Activated T-helper 17 cell treated with anti-CD3 and anti-CD28 coated beads, Interleukin-2, amount 50 U/mL, for 72 hours (primary cell): ENCODE measurements at regions not wholly inside any gene's neighbourhood (a gene's known extent, or its start where the extent isn't known, plus 50 kb on each side); places are given as distances from the start of the nearest gene placed in this dataset.

Experiments
- ATAC-seq: fragments of 150-1000 bp; cut with Tn5 transposase; replicated peaks from 2 replicates; pipeline ENCODE4 v1.10.0; 2021; ENCODE audit warnings: mild to moderate bottlenecking, moderate library complexity
- H3K27ac Mint-ChIP-seq: one replicate; pipeline ENCODE4 v1.8.0; 2022; ENCODE audit warnings: mixed read lengths
- H3K27me3 Mint-ChIP-seq: one replicate; pipeline ENCODE4 v1.8.0; 2022; ENCODE audit warnings: mixed read lengths
- H3K36me3 Mint-ChIP-seq: one replicate; pipeline ENCODE4 v1.8.0; 2022; ENCODE audit warnings: low read depth, mild to moderate bottlenecking, mixed read lengths
- H3K4me1 Mint-ChIP-seq: one replicate; pipeline ENCODE4 v1.8.0; 2022; ENCODE audit warnings: mixed read lengths
- H3K4me3 Mint-ChIP-seq: one replicate; pipeline ENCODE4 v1.8.0; 2022; ENCODE audit warnings: mild to moderate bottlenecking, mixed read lengths
- H3K9me3 Mint-ChIP-seq: one replicate; pipeline ENCODE4 v1.8.0; 2022; ENCODE audit warnings: mixed read lengths

DNA sequence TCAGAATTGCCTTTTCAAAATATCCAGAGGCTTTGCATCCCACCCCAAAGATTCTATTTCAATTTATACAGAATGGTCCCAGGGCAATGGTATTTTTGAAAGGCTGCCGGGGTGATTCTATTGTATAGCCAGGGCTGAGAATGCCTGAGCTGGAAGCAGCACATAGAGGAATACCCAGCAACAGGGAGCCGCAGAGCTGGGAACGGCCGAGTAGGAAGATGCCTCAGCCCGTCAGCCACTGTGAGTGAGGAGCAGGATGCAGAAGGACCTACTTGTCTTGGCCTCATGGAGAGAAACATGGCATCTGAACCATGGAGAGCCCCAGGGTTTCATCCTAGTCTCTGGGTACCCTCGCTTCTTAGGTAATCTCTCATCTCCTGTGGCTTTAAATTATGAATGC lies 170.8 kb upstream of the FHL2 start:
- peaks cover 7% of the 10 kb centered on the region for H3K27me3 Mint-ChIP-seq
- H3K9me3 Mint-ChIP-seq = no peaks in the 10 kb centered on the region
- H3K4me1 Mint-ChIP-seq = peaks cover 10% of the 10 kb centered on the region
- no peak for ATAC-seq
- H3K4me3 Mint-ChIP-seq = no peak overlapping the region
- H3K36me3 Mint-ChIP-seq = no peaks in the 10 kb centered on the region
- H3K27ac Mint-ChIP-seq = no peak overlapping the region

DNA sequence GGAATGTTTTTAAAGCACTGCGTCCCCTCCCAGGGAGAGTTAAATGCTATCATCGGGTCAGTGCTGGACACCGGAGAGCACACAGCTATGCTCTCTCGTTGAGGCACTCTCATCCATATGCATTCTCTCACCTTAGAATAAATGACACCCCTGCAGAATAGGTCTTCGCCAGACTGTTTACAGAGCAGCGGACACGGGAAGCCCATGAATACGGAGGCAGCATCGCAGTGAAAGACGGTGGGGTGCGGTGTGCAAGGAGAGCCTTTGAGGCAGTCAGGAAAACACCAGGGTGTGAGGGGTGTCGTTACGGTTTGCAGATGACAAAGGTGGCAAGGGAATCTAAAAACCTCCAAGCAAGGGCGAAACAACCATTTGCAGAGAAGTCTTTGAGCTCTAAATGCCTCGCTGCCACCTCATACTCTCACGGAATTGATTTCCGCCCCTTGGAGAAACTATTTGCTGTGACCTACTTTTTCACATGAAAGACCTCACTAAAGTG lies 169.2 kb upstream of the FHL2 start:
- peak; percentile 39 for ATAC-seq
- peak overlapping the region; percentile 32 for H3K4me3 Mint-ChIP-seq
- no peak overlapping the region for H3K27ac Mint-ChIP-seq
- peaks cover 7% of the 10 kb centered on the region for H3K4me1 Mint-ChIP-seq
- H3K9me3 Mint-ChIP-seq = no peaks in the 10 kb centered on the region
- peaks cover 7% of the 10 kb centered on the region for H3K27me3 Mint-ChIP-seq
- H3K36me3 Mint-ChIP-seq = no peaks in the 10 kb centered on the region

DNA sequence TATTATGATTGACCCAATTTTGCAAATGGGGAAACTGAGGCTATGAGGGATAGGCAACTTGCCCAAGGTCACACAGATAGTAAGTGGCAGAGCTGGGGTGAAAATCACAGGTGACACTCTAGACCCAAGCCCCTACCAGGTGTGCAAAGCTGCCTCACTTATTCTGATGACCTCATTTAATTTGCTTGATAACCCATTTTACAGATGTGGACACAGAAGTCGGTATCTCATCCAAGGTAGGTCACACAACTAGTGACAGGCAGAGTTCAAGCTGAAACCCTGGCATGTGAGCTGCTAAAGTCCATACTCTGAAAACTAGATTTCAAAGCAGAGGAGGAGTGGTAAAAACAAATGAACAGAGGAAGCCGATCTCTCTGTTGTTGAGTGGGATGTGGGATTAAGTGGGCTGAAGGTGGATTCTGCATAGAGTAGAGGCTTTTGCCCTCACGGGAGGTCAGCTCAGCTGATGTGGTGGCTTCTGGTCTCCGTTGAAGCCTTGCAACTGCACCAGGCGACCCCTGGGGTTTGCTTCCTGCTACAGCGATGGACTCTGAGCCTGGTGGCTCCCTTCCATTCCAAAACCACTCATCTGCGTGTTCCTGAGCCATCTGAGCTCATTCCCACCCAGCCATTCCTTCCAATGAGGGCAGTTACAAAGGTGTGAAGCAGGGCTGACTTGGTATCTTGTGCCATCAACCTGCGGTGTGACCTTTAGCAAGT lies 164.3 kb upstream of the FHL2 start:
- H3K27ac Mint-ChIP-seq = no peak overlapping the region
- no peak for ATAC-seq
- no peaks in the 10 kb centered on the region for H3K9me3 Mint-ChIP-seq
- H3K27me3 Mint-ChIP-seq = peaks cover 9% of the 10 kb centered on the region
- H3K36me3 Mint-ChIP-seq = no peaks in the 10 kb centered on the region
- no peak overlapping the region for H3K4me3 Mint-ChIP-seq
- H3K4me1 Mint-ChIP-seq = no peaks in the 10 kb centered on the region

DNA sequence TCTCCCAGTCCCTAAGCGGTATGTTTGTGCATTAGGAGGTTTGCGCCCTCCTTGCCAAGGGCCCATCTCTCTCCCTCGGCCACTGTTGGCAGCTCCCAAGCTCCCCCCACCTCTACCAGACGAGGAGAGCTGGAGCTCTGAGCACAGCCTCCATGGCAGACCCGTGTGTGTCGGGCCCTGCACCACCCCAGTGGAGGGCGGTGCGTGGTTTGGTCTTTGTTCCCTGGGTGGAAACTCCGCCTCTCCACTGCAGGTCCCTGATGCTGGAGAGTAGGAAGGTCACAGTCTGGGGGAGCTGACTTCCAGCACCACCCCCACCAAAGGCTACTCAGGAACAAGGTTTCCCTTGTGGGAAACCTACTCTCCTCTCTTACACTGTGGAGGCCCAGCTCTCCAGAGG lies 162.6 kb upstream of the FHL2 start:
- no peak for ATAC-seq
- Mint-ChIP-seq H3K27me3 (peaks cover 9% of the 10 kb centered on the region), H3K36me3 (no peaks in the 10 kb centered on the region), H3K4me3 (no peak overlapping the region), H3K27ac (no peak overlapping the region), H3K9me3 (no peaks in the 10 kb centered on the region), H3K4me1 (no peaks in the 10 kb centered on the region)

DNA sequence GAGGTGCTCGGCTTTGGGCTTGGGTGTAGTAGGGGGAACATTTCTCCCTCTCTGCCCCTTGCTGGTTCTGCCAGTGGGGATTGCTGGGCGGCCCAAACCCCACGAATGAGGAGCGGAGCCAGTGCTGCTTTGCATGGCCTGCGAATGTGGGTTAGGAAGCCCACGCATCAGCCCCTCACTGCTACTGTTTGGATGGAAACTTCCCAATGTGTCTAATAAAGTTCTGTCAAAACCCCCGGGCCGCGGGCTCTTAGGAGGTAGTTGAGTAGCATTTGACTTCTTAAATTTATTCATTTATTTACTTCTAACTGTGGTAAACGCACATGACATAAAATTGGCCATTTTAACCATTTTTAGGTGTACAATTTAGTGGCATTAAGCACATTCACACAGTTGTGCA lies 161.3 kb upstream of the FHL2 start:
- Mint-ChIP-seq H3K27me3 (peaks cover 9% of the 10 kb centered on the region), H3K36me3 (no peaks in the 10 kb centered on the region), H3K9me3 (no peaks in the 10 kb centered on the region), H3K4me1 (no peaks in the 10 kb centered on the region), H3K27ac (no peak overlapping the region), H3K4me3 (no peak overlapping the region)
- ATAC-seq = no peak

DNA sequence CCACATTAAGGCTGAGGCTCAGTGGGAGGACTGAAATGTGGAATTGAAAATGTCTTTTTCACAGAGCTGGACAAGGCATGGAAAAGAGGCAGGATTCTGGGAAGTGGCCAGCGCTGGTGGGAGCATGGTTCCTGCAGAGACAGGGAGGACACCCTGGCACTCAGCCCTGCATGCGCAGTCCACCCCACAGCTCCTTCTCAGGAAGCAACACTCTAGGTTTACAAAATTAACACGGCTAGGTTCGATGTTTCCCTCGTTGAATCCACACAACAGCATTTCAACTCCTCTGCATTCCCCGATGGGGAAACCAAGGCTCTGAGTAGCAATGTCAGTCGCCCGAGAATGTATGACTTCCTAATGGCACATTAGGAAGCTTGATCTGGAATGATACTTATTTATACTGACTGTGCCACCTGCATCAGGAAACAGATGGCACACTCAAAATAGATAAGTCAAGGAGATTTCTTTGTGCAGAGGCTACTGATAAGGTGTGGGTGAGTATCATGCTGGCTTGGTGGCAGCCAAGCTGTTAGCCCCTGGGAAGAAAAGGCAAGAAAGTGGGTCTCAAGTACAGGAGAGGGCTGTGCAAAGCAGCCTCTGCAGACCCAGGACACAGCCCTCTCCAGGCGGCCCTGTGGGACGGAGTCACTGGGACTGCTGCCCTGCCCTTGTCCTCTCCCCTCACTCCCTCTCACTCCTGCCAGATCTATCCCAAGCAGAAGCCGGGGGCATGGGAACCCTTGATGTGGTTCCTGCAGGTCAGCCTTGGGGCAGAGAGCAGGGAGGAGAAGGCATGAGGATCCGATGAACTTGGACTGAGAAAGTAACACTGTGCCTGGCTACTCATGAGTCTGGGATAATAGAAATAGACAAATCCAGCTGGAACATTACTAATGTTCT lies 158.4 kb upstream of the FHL2 start:
- Mint-ChIP-seq H3K4me1 (no peaks in the 10 kb centered on the region), H3K27ac (no peak overlapping the region), H3K36me3 (no peaks in the 10 kb centered on the region), H3K4me3 (no peak overlapping the region), H3K9me3 (no peaks in the 10 kb centered on the region), H3K27me3 (peaks cover 15% of the 10 kb centered on the region)
- no peak for ATAC-seq

DNA sequence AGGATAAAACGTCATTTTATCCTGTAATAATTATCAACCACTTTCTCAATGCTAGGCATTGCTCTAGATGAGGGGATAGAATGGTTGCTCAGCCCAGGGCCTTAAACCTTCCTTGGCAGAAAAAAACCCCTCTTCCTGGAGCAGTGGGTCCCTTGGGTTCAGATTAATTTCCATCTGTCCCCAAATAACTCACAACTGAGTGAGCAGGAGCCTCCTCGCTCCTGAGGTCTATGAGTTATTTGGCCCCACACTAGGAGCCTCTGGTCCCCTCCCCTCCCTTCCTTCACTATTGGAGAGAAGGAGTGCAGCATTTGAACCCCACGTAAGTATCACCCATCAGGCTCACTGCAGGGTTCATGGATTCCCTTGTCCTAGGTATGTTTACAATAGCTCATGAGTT lies 157.5 kb upstream of the FHL2 start:
- Mint-ChIP-seq H3K9me3 (no peaks in the 10 kb centered on the region), H3K27me3 (peaks cover 19% of the 10 kb centered on the region), H3K36me3 (no peaks in the 10 kb centered on the region), H3K4me3 (no peak overlapping the region), H3K4me1 (no peaks in the 10 kb centered on the region), H3K27ac (no peak overlapping the region)
- ATAC-seq = no peak

DNA sequence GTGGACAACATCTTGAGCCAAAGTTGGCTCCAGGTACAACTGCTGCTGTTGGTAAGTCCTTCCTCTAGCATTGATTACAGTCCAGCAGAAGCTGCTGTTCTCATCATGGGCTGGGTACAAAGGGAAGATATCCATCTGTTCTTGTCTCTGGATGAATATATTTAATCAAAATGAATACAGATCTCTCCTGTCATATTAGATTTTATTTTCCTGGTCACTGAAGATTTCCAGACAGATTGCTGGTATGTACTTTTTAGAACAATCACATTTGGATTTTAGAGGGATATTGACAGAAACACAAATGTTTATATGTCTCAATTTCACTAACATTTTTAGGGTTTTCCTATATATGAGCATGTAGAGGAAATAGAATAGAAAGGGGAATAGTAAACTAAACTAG lies 155.4 kb upstream of the FHL2 start:
- Mint-ChIP-seq H3K9me3 (no peaks in the 10 kb centered on the region), H3K4me1 (no peaks in the 10 kb centered on the region), H3K36me3 (no peaks in the 10 kb centered on the region), H3K4me3 (no peak overlapping the region), H3K27ac (no peak overlapping the region), H3K27me3 (peaks cover 16% of the 10 kb centered on the region)
- no peak for ATAC-seq

DNA sequence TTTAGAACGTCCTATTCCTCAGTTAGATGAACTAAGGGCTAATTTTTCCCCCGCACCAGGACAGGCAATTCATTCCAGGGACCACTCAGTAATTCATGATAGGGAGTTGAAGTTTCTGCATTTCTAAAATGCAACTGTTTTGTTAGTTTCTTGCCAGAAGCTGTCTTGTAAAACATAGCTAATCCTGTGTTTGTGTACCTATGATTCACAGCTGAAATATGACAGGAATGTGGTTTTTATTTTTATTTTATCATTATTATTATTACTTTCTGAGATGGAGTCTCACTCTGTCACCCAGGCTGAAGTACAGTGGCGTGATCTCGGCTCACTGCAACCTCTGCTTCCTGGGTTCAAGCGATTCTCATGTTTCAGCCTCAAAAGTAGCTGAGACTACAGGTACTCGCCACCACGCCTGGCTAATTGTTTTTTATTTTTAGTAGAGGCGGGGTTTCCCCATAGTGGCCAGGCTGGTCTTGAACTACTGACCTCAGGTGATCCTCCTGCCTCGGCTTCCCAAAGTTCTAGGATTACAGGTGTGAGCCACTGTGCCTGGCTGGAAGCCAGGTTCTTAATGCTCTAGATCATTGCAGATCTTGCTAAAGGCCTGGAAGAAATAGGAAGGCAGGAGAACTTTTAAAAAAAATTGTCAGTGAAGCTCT lies 154.8 kb upstream of the FHL2 start:
- no peak for ATAC-seq
- Mint-ChIP-seq H3K4me1 (no peaks in the 10 kb centered on the region), H3K27me3 (peaks cover 10% of the 10 kb centered on the region), H3K36me3 (no peaks in the 10 kb centered on the region), H3K9me3 (no peaks in the 10 kb centered on the region), H3K27ac (no peak overlapping the region), H3K4me3 (no peak overlapping the region)

DNA sequence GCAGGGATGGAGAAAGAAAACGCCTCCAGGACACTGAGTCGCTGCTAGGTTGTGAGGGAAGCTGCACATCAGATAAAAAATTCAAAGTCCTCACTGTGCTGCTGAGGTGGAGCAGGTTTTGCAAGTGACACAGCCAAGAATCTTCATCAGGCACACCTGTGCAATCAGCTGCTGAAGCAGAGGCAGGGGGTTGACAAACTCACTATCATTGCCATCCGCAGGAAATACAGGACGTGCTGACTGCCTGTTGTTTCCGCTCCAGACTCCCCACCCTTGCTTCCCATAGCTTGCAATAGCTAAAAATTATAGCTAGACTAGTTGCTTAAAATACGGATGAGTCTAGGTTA lies 147.8 kb upstream of the FHL2 start:
- H3K9me3 Mint-ChIP-seq = no peaks in the 10 kb centered on the region
- peaks cover 7% of the 10 kb centered on the region for H3K4me1 Mint-ChIP-seq
- no peak overlapping the region for H3K27ac Mint-ChIP-seq
- no peaks in the 10 kb centered on the region for H3K36me3 Mint-ChIP-seq
- H3K4me3 Mint-ChIP-seq = peak overlapping the region; percentile 46
- no peaks in the 10 kb centered on the region for H3K27me3 Mint-ChIP-seq
- no peak for ATAC-seq

DNA sequence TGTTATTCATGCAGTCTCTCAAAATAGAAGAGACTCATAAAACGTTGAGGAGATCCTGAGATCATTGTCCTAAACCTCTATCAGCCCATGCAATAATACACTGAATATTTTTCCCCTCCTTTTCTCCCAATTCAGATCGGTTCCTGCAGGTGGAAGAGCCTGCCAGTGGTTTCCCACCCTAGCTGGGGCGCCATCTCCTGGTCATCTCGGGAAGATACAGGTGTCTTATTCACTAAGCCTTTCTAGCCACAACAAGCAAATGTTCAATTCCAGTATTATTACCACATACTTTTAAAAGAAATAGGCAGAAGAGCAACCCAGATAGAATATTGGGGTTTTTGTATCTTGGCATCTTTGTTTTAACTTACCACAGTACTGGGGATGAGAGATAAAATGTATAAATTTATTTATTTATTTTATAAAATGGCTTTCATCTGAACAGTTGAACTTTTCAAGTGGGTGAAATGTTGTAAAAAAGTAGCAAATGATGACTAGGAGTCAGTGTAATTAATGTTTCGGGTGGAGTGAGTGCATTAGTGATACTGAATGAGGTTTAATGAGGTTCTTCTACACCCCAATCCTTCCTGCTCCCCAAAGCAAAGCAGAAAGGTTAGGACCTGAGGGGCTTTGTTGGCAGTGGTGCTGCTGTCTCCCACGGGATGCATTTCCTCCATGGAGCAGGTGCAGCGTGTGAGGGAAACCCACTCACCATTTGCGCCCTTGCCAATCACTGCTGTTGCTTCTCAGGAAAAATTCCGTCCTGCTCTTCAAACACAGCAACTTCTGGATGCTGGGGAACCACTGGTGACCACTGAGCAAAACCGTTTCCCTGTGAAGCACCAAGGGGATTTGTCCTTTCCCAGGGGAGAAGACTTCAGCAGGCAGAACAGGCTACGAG lies 147.1 kb upstream of the FHL2 start:
- no peaks in the 10 kb centered on the region for H3K9me3 Mint-ChIP-seq

DNA sequence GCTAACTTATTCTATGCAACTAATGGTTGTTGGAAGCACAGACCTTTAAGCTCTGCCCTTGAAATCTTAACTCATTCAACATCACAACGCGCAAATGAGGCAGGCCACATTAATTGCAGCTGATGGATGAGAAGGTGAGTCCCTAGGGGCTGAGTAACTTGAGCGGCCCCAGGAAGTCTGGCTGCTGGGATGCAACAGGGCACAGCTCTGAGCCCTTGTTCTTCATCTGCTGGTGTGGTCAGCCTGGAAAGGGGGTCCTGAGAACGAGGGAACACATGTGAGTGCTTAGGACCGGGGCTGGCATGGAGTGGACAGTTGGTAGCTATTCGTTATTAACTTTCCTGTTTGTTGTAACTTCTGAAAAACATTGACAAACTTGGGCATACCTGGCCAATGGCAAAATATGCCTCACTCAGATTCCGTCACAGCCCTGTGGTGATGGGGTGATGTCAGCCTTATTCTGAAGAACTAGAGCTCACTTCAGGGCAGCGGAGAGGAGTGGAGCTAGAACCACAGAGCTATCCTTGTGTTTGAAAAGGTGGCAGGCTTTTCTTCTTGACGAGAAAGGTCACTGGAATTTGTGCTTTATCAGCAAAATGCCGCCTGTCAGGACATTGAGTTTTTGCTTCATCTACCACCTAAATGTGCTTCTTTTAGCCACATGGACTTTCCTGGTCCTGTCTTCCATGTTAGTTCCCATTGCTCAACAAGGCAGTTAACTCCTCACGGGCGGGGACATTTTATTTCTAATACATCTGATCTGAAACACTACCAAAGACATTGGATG lies 145.9 kb upstream of the FHL2 start:
- peaks cover 7% of the 10 kb centered on the region for H3K4me1 Mint-ChIP-seq
- no peaks in the 10 kb centered on the region for H3K9me3 Mint-ChIP-seq
- H3K36me3 Mint-ChIP-seq = no peaks in the 10 kb centered on the region
- H3K27me3 Mint-ChIP-seq = no peaks in the 10 kb centered on the region
- ATAC-seq = no peak
- no peak overlapping the region for H3K4me3 Mint-ChIP-seq
- no peak overlapping the region for H3K27ac Mint-ChIP-seq

More for the DNA sequence above, 147.1 kb upstream of the FHL2 start:
- Mint-ChIP-seq H3K4me1 (peaks cover 7% of the 10 kb centered on the region), H3K36me3 (no peaks in the 10 kb centered on the region), H3K27me3 (no peaks in the 10 kb centered on the region), H3K4me3 (peak overlapping the region; percentile 46), H3K27ac (no peak overlapping the region)
- peak; percentile 63 for ATAC-seq

DNA sequence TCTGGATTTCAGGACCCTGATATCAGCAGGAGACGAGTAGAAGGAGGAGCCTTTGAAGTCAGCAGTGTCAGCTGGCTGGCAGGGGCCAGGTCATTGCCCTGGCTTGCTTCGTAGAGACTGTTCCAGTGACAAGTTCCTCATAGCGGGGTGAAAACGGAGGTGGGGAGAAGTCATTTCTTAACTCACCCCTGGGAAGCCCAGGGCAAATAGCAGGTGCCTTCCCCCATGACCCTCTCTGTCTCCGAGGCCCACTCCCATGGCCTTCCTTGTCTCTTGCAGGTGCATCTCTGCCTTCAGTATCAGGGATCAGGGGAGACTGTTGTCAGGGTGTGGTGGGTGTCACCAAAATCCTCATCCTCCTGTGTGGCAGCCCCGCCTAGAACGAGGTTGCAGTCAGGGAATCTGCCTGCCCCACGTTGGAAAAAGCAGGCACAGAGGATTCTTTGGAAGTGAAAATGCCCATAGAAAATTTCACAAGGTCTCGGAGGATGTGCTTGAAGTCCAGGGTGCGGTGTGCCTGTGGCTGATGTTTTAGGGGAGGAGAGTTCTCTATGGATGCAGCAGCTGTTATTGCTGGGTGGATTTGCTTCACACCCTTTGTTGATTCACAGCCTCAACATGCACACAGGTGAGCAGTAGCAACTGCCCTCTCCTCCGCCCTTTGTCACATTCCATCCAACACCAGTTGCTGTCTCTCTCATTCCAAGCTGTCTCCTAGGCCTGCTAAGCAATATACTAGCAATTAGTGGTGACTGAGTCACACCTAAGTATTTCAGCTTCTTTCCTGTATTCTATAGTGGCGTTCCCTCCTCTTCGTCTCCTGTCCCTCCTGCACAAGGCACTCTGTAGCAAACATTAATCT lies 142.6 kb upstream of the FHL2 start:
- Mint-ChIP-seq H3K4me1 (peaks cover 7% of the 10 kb centered on the region), H3K27ac (no peak overlapping the region), H3K36me3 (no peaks in the 10 kb centered on the region), H3K4me3 (no peak overlapping the region), H3K9me3 (no peaks in the 10 kb centered on the region), H3K27me3 (peaks cover 4% of the 10 kb centered on the region)
- no peak for ATAC-seq
